Fibroblast of lung (primary cell): ENCODE measurements at regions not wholly inside any gene's neighbourhood (a gene's known extent, or its start where the extent isn't known, plus 50 kb on each side); places are given as distances from the start of the nearest gene placed in this dataset.

Experiments used
- DNase-seq, 2 donors: peaks; one replicate each; pipeline versions ENCODE4 v3.0.0 to v3.0.0-alpha.2; 2010; ENCODE audit warnings: low read depth in 2 of 2
- H2AFZ ChIP-seq: 2 replicates; pipeline ENCODE4 v1.5.1; 2012; ENCODE audit warnings: low read length, control low read depth, inconsistent platforms
- H3K27ac ChIP-seq: 2 replicates; pipeline ENCODE4 v1.5.1; 2011; ENCODE audit warnings: low read length, control low read depth; ENCODE audit not compliant: insufficient read depth
- H3K27me3 ChIP-seq: 2 replicates; pipeline ENCODE4 v1.5.1; 2011; ENCODE audit warnings: mild to moderate bottlenecking, low read length; ENCODE audit not compliant: control insufficient read depth, insufficient read depth
- H3K36me3 ChIP-seq: 2 replicates; pipeline ENCODE4 v1.5.1; 2011; ENCODE audit warnings: low read length; ENCODE audit not compliant: control insufficient read depth, insufficient read depth
- H3K4me1 ChIP-seq: 2 replicates; pipeline ENCODE4 v1.5.1; 2011; ENCODE audit warnings: low read length; ENCODE audit not compliant: control insufficient read depth, insufficient read depth; ENCODE audit errors: extremely low read depth
- H3K4me2 ChIP-seq: 2 replicates; pipeline ENCODE4 v1.5.1; 2011; ENCODE audit warnings: low read length, control low read depth; ENCODE audit not compliant: insufficient read depth; ENCODE audit errors: extremely low read depth
- H3K4me3 ChIP-seq, 4 experiments: fragments of 200-600 bp in 1 of 4; sonication (generic) in 1 of 4; replicated peaks in 1 of 4; 2 replicates each; pipeline ENCODE4 v1.5.1; 2011 to 2016; ENCODE audit warnings: low read length in 4 of 4, low read depth in 3 of 4, mild to moderate bottlenecking in 3 of 4, control low read depth in 2 of 4, inconsistent platforms in 1 of 4, mixed read lengths in 1 of 4; ENCODE audit not compliant: insufficient read depth in 1 of 4; ENCODE audit errors: control extremely low read depth in 1 of 4
- H3K79me2 ChIP-seq: 2 replicates; pipeline ENCODE4 v1.5.1; 2012; ENCODE audit warnings: mild to moderate bottlenecking, low read length, inconsistent platforms; ENCODE audit not compliant: control insufficient read depth, insufficient read depth
- H3K9ac ChIP-seq: 2 replicates; pipeline ENCODE4 v1.5.1; 2011; ENCODE audit warnings: mild to moderate bottlenecking, low read length, control low read depth; ENCODE audit not compliant: insufficient read depth
- H3K9me3 ChIP-seq: 2 replicates; pipeline ENCODE4 v1.5.1; 2012; ENCODE audit warnings: low read depth, low read length; ENCODE audit not compliant: control insufficient read depth, insufficient read depth
- H4K20me1 ChIP-seq: 2 replicates; pipeline ENCODE4 v1.5.1; 2011; ENCODE audit warnings: low read length; ENCODE audit not compliant: control insufficient read depth, insufficient read depth; ENCODE audit errors: extremely low read depth
- EZH2 ChIP-seq: IDR thresholded peaks from 2 replicates; pipeline ENCODE4 v1.5.1; 2012; ENCODE audit warnings: low read length, control low read depth, mild to moderate bottlenecking; ENCODE audit errors: missing control alignments
- TF ChIP-seq, protein P1 (sequence below), 2 donors: IDR thresholded peaks in 1 of 2; conservative IDR thresholded peaks in 1 of 2; 1 replicate in 1 of 2; 2 replicates in 1 of 2; pipeline ENCODE4 v1.5.1; 2011 to 2012; ENCODE audit warnings: low read length in 2 of 2, control low read depth in 1 of 2, inconsistent platforms in 1 of 2, low read depth in 1 of 2, mild to moderate bottlenecking in 1 of 2

DNA sequence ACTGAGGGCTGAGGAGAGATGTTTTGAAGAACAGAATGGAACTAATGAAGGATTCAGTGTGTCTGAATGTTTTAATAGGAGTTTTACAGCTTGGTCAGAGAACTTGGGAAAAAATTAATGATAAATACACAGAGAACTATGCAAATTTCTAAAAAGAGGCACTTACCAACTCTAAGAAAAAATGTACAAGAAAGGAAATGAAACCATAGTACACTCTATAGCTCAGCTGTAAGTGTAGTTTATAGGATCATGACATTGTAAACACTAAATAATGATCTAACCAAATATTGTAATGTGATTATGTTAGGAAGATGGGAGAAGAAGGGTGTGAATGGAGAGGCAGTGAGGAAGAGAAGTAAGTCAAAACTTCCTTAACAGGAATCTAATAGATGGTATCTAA lies 205.2 kb downstream of the SEC61B start:
- Histone ChIP-seq H3K9me3 (no peaks in the 10 kb centered on the region), H3K4me1 (peaks cover 3% of the 10 kb centered on the region), H3K36me3 (no peaks in the 10 kb centered on the region), H3K4me2 (no peak overlapping the region), H3K79me2 (no peaks in the 10 kb centered on the region), H2AFZ (no peak overlapping the region), H3K27ac (no peak overlapping the region), H3K27me3 (no peaks in the 10 kb centered on the region), H3K4me3 (no peak overlapping the region), H3K9ac (no peak overlapping the region), H4K20me1 (no peaks in the 10 kb centered on the region)
- DNase-seq, result no peak
- TF ChIP-seq EZH2, result no peak
- TF ChIP-seq, protein P1, sequence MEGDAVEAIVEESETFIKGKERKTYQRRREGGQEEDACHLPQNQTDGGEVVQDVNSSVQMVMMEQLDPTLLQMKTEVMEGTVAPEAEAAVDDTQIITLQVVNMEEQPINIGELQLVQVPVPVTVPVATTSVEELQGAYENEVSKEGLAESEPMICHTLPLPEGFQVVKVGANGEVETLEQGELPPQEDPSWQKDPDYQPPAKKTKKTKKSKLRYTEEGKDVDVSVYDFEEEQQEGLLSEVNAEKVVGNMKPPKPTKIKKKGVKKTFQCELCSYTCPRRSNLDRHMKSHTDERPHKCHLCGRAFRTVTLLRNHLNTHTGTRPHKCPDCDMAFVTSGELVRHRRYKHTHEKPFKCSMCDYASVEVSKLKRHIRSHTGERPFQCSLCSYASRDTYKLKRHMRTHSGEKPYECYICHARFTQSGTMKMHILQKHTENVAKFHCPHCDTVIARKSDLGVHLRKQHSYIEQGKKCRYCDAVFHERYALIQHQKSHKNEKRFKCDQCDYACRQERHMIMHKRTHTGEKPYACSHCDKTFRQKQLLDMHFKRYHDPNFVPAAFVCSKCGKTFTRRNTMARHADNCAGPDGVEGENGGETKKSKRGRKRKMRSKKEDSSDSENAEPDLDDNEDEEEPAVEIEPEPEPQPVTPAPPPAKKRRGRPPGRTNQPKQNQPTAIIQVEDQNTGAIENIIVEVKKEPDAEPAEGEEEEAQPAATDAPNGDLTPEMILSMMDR (conservative IDR thresholded peaks at IDR 0.05 in 1 of 2, IDR thresholded peaks at IDR 0.05 in 1 of 2; ENCODE audit: low read depth in 1 of 2, low read length in 2 of 2), result no peak

DNA sequence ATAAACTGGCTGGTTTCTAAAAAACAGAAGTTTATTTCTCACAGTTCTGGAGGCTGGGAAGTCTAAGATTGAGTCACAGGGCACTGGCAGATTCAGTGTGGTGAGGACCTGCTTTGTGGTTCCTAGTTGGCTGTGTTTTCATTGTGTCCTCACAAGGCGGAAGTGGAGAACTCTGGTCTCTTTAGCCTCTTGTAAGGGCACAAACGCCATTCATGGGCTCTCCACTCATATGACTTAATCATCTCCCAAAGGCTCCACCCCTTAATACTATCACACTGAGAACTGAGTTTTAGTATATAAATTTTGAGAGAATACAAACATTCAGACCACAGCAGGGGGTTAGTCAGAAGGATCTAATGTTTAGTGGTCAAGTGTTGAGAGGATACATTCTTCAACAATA lies 208.2 kb downstream of the SEC61B start:
- Histone ChIP-seq H3K4me3 (no peak overlapping the region), H4K20me1 (no peaks in the 10 kb centered on the region), H3K79me2 (no peaks in the 10 kb centered on the region), H3K27ac (peak overlapping the region; percentile 38), H3K36me3 (no peaks in the 10 kb centered on the region), H2AFZ (no peak overlapping the region), H3K9ac (no peak overlapping the region), H3K9me3 (no peaks in the 10 kb centered on the region), H3K27me3 (no peaks in the 10 kb centered on the region), H3K4me2 (peak overlapping the region; percentile 19), H3K4me1 (peaks cover 20% of the 10 kb centered on the region)
- peak; percentile 86 to 92 for DNase-seq
- TF ChIP-seq, protein P1 (conservative IDR thresholded peaks at IDR 0.05 in 1 of 2, IDR thresholded peaks at IDR 0.05 in 1 of 2; ENCODE audit: low read depth in 1 of 2, low read length in 2 of 2), result no peak
- TF ChIP-seq EZH2, result no peak

- Histone ChIP-seq H3K9me3 (no peaks in the 10 kb centered on the region), H3K27me3 (no peaks in the 10 kb centered on the region), H3K4me1 (peaks cover 20% of the 10 kb centered on the region), H3K9ac (no peak overlapping the region), H4K20me1 (no peaks in the 10 kb centered on the region), H3K36me3 (no peaks in the 10 kb centered on the region), H3K27ac (no peak overlapping the region), H3K79me2 (no peaks in the 10 kb centered on the region), H3K4me2 (no peak overlapping the region), H2AFZ (no peak overlapping the region), H3K4me3 (no peak overlapping the region)
- no peak for TF ChIP-seq EZH2
- TF ChIP-seq, protein P1 (conservative IDR thresholded peaks at IDR 0.05 in 1 of 2, IDR thresholded peaks at IDR 0.05 in 1 of 2; ENCODE audit: low read depth in 1 of 2, low read length in 2 of 2), result no peak
- DNase-seq, result peak; percentile 58 to 78
These were observed 209.0 kb downstream of the SEC61B start for GRCh38 chr9:99431103-99431502.
